OCI-M2 (cell line): ENCODE measurements at regions not wholly inside any gene's neighbourhood (a gene's known extent, or its start where the extent isn't known, plus 50 kb on each side); places are given as distances from the start of the nearest gene placed in this dataset.

ENCODE experiments used
- DNase-seq: peaks from one replicate; lab custom pipeline; 2025; ENCODE audit not compliant: unreplicated experiment; lab: John Stamatoyannopoulos, UW

DNA sequence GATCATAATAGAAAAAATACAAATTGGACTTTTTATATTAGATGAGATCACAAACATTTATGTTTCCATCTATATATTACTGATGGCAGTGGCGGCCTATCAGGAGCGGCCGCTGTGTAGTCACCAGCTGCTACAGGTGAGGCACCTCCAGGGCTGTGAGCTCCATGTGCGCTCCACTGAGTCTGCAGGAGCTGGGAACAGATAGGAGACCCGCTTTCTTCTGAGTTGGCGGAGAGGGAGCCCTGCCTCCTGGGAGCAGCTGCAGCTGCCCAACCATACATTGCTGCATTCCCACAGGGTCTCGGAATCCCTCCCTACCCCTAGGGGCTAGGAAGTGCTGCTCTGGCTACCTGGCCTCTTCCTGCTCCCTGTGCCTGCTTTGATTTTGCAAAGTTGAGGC is 812.9 kb downstream of the PDHA2 start:
- no peak for DNase-seq

DNA sequence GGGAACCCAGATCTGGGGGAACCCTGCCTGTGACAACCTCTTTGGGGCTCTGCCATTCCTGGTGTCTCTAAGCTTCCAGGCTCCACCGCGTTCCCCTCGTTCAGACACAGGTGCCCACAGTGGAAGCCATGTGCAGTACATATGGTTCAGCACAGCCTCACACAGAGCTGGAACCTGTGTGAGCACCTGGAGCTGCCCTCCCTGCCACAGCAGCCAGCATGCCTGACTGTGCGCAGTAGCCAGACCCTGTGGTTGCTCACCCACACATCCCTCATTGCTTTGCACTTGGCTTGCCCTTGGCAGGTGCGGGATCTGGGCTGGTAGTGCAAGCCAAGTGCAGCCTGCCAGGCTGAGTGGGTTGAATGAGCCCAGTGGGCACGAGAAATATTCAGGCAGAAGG is 814.2 kb downstream of the PDHA2 start:
- DNase-seq, result no peak

DNA sequence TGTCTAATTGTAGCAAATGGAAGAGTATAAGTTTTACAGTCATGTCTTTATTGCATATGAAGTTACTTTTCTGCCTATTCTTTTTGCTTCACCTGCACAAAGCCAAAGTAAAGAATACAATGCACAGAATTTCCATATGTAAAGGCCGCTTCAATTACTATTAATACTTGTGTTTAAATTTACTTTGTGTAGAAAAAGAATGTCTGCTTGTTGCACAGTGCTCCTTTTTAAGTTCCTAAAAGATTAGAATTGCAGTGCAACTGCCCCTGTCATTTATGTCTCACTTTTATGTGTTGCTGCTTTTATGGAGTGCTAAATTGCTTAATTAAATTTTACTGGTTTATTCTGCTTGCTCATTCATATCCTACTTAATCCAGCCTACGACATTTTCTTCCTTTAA is 830.5 kb downstream of the PDHA2 start:
- DNase-seq, result no peak

DNA sequence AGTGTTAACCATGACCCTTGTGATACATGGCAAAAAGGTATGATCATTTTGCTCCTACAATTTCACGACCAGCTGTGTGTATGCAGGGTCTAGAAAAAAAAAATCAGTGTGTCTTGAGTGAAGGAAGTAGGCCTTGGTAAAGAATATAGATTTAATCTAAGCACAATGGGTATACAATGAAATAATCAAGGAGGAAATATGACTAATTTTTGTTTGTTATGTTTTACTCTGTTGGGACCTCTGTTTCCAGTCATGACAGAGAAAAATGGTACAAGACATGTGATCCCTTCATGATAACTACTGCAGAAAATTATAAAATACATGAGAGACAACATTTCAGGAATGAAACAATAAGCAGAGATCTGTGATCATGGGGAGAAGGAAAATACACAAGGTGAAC is 835.5 kb downstream of the PDHA2 start:
- no peak for DNase-seq

DNA sequence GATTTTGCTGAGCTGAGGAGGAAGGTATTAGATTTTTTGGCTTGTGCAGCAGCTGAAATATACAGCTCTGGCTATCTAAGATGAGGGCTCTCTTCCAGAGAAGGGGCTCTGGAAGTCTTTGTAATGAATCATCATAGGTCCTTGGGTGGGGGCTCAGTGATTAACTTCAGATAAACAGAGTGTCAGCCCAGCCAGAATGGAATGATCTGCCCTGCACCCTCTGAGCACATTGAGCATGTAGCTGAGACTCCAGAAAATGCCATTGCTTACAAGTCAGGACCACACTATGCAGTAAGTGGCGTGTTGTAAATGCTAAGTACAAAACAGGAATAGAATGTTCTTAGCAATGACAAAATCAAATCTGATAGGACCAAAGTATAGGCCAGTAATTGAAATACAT is 836.0 kb downstream of the PDHA2 start:
- no peak for DNase-seq

DNA sequence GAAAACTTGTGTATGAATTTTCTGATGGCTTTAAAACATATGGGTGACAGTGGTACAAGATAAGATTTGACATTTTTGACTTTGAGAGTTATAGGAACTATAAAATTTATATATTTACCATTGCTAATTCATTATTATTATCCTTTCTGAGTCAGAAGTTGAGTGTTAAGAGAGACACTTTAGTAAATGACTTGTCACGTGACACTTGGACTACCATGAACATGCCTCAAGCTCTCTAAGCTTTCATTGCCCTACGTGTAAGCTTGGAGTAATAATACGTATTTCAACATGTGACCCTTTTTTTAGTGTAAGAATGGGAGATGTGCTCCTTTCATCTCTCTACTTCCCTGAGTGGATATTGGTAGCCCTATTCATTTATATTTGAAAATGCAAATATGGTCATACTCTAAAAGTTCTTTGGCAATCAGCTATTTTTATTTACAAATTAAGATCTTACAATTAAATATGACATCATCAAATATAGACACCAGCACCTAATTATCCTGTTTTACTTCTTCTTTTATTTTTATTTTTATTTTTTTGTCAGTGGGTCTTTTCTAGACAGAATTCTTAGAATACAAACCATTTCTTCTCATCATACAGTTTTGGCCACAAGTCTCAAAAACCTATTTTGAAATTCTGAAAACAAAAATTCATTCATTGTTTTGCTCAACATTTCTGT is 837.0 kb downstream of the PDHA2 start:
- no peak for DNase-seq

DNA sequence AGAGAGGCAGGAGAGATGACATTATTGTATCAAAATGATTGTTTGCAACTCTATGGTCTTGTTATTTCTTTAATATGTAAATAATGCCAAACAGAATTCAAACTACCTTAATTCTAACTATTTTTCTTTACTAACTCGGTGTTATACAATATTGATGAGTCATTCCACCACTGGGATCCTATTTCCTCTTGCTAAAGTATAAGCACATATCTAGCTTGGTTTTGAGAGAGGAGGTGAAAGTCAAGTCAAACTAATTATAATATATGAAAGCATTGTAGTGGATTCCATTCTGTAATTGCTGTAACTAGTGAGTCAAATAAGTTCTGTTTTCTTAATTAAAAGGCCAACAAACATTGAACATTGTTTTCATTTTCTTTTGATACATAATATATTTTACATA is 837.6 kb downstream of the PDHA2 start:
- DNase-seq, result no peak

DNA sequence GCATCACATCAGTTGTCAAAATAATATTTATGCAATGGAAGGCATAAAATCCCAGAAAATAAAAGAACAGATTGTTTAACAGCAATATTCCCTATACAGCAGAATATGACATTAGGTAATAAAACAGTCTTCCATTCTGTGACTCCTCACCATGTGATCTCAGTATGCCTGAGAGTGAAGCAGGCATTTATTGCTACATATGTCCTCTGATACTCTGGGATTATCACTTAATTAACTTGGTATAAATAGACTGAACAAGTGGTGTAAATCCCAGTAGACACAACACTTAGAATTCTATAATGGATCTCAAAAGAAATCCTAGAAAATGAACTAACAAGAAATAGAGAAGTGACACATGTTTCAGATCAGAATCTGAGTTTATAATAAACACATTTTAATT is 841.3 kb downstream of the PDHA2 start:
- no peak for DNase-seq

DNA sequence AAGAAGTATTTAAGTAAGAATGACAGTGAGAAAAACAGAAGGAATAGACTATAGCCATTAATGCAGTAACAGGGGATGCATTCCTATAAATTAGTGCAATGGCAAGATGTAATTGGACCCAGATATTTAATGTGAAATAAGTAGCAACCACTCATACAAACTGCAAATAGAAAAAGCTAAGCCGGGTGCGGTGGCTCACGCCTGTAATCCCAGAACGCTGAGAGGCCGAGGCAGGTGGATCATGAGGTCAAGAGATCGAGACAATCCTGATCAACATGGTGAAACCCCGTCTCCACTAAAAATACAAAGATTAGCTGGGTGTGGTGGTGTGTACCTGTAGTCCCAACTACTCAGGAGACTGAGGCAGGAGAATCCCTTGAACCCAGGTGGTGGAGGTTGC is 845.8 kb downstream of the PDHA2 start:
- no peak for DNase-seq

DNA sequence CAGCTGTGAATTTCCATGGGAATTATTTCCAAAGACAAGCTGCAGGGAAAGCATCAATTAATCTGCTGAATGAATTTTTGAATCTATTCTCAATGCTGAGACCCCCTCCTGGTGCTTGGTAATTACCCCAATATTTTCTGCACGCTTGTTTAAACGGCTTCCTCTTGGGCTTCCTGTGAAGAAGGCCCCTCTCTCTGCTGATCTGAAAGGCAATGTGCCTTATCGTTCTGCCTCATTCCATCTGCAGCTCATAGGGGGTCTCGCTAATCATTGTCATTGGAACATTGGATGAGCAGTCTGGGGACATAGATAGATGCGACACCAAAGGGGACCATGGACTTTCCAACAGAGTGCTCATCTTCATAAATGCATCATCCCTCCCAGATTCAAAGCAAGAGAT is 851.6 kb downstream of the PDHA2 start:
- no peak for DNase-seq

DNA sequence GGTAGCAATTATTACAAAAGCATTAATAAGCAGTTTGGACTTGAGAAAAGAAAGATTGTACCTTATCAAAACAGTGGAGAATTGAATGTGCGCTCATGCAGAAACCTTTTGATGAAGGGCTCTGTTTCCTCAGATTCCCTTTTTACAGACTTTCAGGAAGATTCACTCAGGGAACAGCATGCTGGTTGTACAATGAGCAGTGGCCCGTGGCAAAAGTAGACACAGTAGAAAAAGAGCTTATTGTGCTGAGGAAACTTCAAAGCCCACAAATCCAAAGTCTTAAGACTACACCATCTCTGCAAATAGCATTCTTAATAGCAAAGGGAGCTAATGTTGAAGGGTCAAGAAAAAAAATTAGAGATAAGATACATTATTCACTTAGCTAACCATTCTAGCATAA is 858.9 kb downstream of the PDHA2 start:
- no peak for DNase-seq

DNA sequence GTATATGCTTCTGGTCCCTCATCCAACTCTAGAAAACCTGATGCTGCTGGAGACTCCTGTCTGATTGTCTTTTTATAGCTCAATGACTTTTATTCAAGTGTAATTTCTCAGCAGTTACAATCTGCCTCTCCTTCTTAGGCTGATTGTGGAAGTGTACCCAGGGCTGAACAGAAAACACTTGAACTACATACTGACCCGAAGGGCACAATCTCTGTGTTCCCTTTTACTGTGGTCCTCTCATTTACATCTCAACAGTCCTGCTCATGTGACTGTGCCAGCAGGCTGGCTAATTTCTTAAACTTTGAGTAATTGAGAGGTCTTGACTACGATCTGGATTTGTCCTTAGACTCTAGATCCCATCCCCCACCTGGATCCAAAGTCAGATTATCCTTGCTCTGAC is 863.4 kb downstream of the PDHA2 start:
- no peak for DNase-seq

DNA sequence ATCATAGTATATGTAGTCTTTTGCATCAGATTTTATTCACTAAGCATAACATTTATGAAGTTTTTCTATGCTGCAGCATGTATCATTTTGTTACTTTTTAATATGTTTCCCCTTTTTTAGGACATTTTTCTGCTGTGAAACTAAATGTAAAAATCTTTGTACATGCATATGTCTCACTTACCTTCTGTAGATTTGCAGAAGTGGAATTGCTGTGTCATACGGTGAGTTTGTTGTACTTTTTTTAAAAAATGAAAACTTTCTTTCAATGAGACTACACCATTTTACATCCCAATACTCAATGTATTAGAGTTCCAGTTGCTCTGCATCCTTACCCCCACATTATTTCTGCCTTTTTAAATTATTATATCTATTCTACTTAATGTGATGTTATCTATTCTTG is 868.9 kb downstream of the PDHA2 start:
- no peak for DNase-seq

DNA sequence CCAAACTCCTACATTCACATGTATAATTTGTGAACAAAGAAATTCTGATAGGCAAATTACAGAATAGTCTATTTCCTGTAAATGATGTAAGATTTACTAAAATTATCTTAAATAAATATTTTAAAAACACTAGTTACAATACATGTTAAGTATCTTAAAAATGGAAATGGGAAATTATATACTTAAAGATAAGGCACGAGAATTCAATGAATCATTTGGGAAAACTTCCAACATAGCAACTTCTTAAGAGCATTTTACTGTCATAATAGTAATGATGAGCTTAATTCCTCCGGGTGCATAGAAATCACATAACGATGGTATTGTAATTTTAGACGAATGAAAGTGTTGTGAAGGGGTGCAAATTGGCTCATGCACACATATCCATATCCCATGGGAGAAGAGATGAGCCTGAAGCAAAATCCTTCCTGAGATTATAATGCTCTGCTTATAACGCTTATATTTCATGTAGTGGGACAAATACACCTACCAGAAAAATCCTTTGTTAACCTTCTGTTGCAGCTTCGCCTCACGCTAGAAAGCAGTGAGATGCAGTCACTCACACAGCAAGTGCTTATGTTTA is 873.5 kb downstream of the PDHA2 start:
- no peak for DNase-seq

DNA sequence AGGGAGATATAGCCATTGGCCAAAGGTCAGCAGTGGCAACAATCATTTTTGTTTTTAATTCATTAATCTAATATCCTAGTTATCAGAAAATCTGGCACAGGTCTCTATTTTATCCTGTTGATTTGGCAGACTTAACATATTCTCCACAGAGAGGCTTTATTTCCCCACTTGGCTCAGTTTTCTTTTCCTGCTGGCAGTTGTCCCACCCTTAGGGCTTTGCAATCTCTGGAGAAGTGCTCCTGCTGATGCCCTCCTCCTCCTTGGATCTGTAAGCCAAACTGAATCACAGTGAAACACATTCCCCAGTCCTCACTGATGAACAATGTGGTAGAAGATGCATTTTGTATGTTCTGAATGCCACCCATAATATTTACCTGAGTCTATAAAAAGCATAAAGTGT is 889.7 kb downstream of the PDHA2 start:
- DNase-seq, result no peak

DNA sequence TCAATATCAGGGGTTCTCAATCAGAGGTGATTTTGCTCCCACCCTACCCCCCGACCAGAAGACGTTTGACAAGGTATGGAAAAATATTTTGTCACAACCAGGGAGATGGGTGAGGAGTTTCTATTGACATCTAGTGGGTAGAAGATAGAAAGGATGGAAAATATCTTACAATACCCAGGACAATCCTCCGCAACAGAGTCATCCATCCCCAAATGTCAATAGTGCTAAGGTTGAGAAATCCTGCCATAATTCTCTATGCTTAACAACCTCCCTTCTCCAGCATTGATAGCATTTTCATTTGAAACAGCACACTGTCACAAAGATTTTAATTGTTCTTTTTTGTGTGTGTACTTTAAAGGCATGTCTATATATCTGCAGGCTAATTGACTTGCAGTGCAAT is 890.5 kb downstream of the PDHA2 start:
- no peak for DNase-seq

DNA sequence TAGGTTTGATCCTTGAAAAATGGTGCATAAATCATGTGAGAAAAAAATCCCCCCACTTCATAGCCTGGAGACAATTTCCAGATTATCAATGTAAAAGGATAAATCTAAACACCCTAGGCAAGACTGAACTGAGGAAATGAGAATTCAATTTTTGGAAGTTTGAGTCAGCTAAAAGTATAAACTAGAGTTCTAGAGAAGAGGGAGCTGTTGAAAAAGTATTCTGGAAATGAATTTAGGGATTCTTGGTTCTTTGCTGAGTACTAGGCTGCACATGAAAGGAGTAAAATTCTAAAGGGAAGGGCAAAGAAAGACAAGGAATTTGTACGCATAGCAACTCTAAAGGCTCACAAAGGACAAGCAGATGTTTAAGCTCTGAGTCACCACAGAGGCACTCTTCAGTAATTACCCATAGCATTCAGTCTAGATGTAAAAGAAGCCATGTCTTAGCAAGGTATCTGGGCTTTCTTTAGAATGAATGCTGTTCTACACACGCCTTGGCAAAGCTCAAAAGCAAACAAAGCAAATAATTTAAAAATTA is 896.5 kb downstream of the PDHA2 start:
- no peak for DNase-seq

DNA sequence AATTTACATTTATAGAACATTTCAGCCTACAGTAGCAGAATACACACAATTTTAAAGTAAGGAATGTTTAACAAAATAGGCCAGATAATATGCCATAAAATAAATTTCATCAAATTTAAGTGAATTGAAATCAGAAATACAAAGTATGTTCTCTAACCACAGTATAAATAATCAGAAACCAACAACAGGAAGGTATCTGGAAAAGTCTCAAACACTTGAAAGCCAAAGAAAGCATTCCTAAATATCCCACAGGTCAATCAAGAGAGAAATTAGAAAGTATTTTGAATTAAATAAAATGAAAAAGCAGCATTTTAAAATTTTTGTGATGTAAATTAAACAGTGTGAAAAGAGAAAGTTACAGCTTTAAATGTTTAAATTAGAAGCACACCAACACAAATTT is 899.2 kb downstream of the PDHA2 start:
- DNase-seq, result no peak

DNA sequence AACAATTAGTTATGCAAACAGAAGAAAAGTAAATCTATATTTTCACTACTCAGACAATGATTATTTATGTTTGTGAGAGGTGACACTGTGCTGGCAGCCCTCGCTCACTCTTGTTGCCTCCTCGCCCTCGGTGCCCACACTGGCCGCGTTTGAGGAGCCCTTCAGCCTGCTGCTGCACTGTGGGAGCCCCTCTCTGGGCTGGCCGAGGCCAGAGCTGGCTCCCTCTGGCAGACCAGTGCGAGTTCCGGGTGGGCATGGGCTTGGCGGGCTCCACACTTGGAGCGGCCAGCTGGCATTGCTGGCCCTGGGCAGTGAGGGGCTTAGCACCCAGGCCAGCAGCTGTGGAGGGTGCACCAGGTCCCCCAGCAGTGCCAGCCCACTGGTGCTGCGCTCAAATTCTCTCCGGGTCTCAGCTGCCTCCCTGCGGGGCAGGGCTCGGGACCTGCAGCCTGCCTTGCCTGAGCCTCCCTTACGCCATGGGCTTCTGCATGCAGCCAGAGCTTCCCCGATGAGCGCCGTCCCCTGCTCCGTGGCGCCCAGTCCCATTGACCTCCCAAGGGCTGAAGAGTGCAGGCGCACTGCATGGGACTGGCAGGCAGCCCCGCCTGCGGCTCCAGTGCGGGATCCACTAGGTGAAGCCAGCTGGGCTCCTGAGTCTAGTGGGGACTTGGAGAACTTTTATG is 902.6 kb downstream of the PDHA2 start:
- DNase-seq, result no peak

DNA sequence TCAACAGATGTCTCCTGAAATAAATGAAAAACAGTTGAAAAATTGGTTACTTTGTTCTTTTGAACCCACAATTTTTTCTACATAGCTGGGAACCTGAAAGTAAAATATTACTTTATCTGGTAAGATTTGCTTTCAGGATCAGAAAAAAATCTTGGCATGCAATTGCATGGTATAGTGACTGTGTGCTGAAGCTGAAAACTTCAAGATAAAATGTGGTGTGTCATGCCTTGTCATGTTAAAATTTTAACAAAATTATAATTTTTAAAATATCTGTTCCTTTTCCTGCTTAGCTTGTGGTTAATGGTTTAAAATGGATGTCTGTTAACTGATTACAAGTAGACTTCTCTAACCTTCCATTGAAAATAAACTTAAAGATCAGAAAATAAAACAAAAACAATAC is 904.8 kb downstream of the PDHA2 start:
- no peak for DNase-seq

DNA sequence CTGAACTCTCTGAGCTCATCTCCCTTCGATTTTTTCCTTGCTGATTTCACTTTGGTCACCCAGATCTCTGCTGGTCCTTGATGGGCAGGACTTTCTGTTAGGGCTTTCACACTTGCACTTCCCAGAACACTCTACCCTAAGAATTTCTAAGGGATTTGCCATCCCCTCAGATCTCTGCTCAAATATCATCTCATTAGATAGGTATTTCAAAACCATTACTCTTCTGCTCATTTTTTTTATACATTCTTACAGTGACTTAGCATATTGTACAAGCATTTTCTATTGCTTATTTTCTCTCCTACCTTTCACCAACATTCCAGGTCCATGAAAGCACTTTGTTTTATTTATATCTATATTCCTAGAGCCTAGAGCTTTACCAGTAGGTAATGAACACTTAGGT is 913.3 kb downstream of the PDHA2 start:
- no peak for DNase-seq
